A673 (cell line): ENCODE measurements at regions not wholly inside any gene's neighbourhood (a gene's known extent, or its start where the extent isn't known, plus 50 kb on each side); places are given as distances from the start of the nearest gene placed in this dataset.

Experiments
- CTCF ChIP-seq: fragments of 300-800, 200-600 bp; sonication (generic); conservative IDR thresholded peaks from 2 replicates; pipeline ENCODE4 v1.5.1; 2017; ENCODE audit warnings: low read depth, mild to moderate bottlenecking, antibody characterized with exemption, low read length, moderate library complexity, mixed read lengths
- EZH2 ChIP-seq: fragments of 200-600 bp; sonication (generic); IDR thresholded peaks from 2 replicates; pipeline ENCODE4 v1.6.1; 2017; ENCODE audit warnings: borderline replicate concordance, low read depth, mild to moderate bottlenecking, mixed read lengths, antibody characterized with exemption, low read length; ENCODE audit not compliant: poor library complexity, severe bottlenecking

GRCh38 chr3:88618021-88618645, 468.4 kb downstream of the C3orf38 start:
- TF ChIP-seq CTCF: no peak
- no peak for TF ChIP-seq EZH2
